ENCODE measurements at regions not wholly inside any gene's neighbourhood (a gene's known extent, or its start where the extent isn't known, plus 50 kb on each side); places are given as distances from the start of the nearest gene placed in this dataset.
"Not testable (repeated sequence)": the region's sequence is repeated elsewhere in the genome, so short reads cannot be mapped to it uniquely, and the experiment has no call there.

GRCh38 chr1:2955652-2956051 lies 65.6 kb upstream of the ACTRT2 start:
- Histone ChIP-seq H3K27ac (no peak overlapping the region), H3K9me3 (peaks cover 5% of the 10 kb centered on the region), H3K4me3 (no peak overlapping the region), H3K4me2 (no peak overlapping the region), H3K4me1 (no peaks in the 10 kb centered on the region)
- no peak for TF ChIP-seq EHMT2 (IDR thresholded peaks at IDR 0.05; ENCODE audit: low read depth)
- no peak for TF ChIP-seq BCL3 (IDR thresholded peaks at IDR 0.05)
- TF ChIP-seq TFCP2L1 (CRISPR knock-in tag; IDR thresholded peaks at IDR 0.05), result no peak
- no peak for TF ChIP-seq SREBF2 (IDR thresholded peaks at IDR 0.05)
- TF ChIP-seq FOSL2 (IDR thresholded peaks at IDR 0.05), result no peak
- TF ChIP-seq FOSL2 (CRISPR knock-in tag; IDR thresholded peaks at IDR 0.05), result no peak
- TF ChIP-seq KDM1A (IDR thresholded peaks at IDR 0.05; ENCODE audit: low read depth), result no peak
- TF ChIP-seq USF2 (IDR thresholded peaks at IDR 0.05), result no peak
- TF ChIP-seq BHLHE40 (IDR thresholded peaks at IDR 0.05; ENCODE audit: low read depth, low read length), result no peak
- no peak for TF ChIP-seq EHF (CRISPR knock-in tag; IDR thresholded peaks at IDR 0.05)
- TF ChIP-seq ESRRA (IDR thresholded peaks at IDR 0.05; ENCODE audit: borderline replicate concordance, low read length), result no peak
- no peak for TF ChIP-seq CHD2 (IDR thresholded peaks at IDR 0.05; ENCODE audit: low read length, partially characterized antibody)
- TF ChIP-seq RARB (CRISPR knock-in tag; IDR thresholded peaks at IDR 0.05), result no peak
- TF ChIP-seq HDAC2 (IDR thresholded peaks at IDR 0.05), result no peak
- no peak for TF ChIP-seq ZFP36 (IDR thresholded peaks at IDR 0.05; ENCODE audit: borderline replicate concordance, partially characterized antibody)
- no peak for TF ChIP-seq RFX5 (IDR thresholded peaks at IDR 0.05)
- TF ChIP-seq HOXB13 (CRISPR knock-in tag; IDR thresholded peaks at IDR 0.05; ENCODE audit: low read depth), result no peak
- CTCF ChIA-PET, result no interaction called here
- no peak for FAIRE-seq
- POLR2A ChIA-PET, result no interaction called here
- no peak for ATAC-seq
- no peak for DNase-seq (ENCODE audit: low read depth in 1 of 2, low spot score in 1 of 2)

- Histone ChIP-seq H3K4me2 (no peak overlapping the region), H3K4me3 (no peak overlapping the region), H3K4me1 (no peaks in the 10 kb centered on the region), H3K9me3 (peaks cover 5% of the 10 kb centered on the region), H3K27ac (no peak overlapping the region)
- TF ChIP-seq PHF8 (IDR thresholded peaks at IDR 0.05; ENCODE audit: borderline replicate concordance, low read depth) (no peak), EHF (CRISPR knock-in tag; IDR thresholded peaks at IDR 0.05) (no peak), CHD2 (IDR thresholded peaks at IDR 0.05; ENCODE audit: low read length, partially characterized antibody) (no peak), EHMT2 (IDR thresholded peaks at IDR 0.05; ENCODE audit: low read depth) (no peak)
- ATAC-seq, result no peak
- FAIRE-seq, result no peak
- POLR2A ChIA-PET, result no interaction called here
- no peak for DNase-seq (ENCODE audit: low read depth in 1 of 2, low spot score in 1 of 2)
- WGBS (ENCODE audit: missing lambda C conversion rate), result 0% methylated on average over 1 of the region's 1 CpG
- CTCF ChIA-PET, result no interaction called here
Measured at GRCh38 chr1:2956576-2956975, 64.7 kb upstream of the ACTRT2 start.

- ATAC-seq (no peak), FAIRE-seq (no peak), DNase-seq (ENCODE audit: low read depth in 1 of 2, low spot score in 1 of 2) (no peak)
- Histone ChIP-seq H3K4me2 (no peak overlapping the region), H3K4me3 (no peak overlapping the region), H3K27ac (no peak overlapping the region), H3K4me1 (no peaks in the 10 kb centered on the region), H3K9me3 (peaks cover 5% of the 10 kb centered on the region)
- TF ChIP-seq MAZ (IDR thresholded peaks at IDR 0.05; ENCODE audit: borderline replicate concordance, low read depth, low read length) (no peak), POLR2A (IDR thresholded peaks at IDR 0.05; ENCODE audit: low read length) (no peak), SREBF2 (IDR thresholded peaks at IDR 0.05) (no peak), KDM1A (IDR thresholded peaks at IDR 0.05; ENCODE audit: low read depth) (no peak), FOXS1 (CRISPR knock-in tag; IDR thresholded peaks at IDR 0.05) (no peak), PBX3 (IDR thresholded peaks at IDR 0.05) (no peak), HOXA7 (CRISPR knock-in tag; IDR thresholded peaks at IDR 0.05) (no peak), HOXB13 (CRISPR knock-in tag; IDR thresholded peaks at IDR 0.05; ENCODE audit: low read depth) (no peak), ZC3H11A (IDR thresholded peaks at IDR 0.05) (no peak), HOXB5 (CRISPR knock-in tag; IDR thresholded peaks at IDR 0.05) (no peak), RCOR1 (IDR thresholded peaks at IDR 0.05; ENCODE audit: low read depth, low read length) (no peak), E2F6 (IDR thresholded peaks at IDR 0.05; ENCODE audit: borderline replicate concordance, low read depth) (no peak), SMC3 (IDR thresholded peaks at IDR 0.05) (no peak), BCL3 (IDR thresholded peaks at IDR 0.05) (no peak), JUNB (IDR thresholded peaks at IDR 0.05) (no peak)
- ChIA-PET CTCF (interaction anchor here (1.3 kb wide), 1 partner anchor 10 kb away, joined by 4 read pairs; no protein-coding TSS in a partner anchor), POLR2A (no interaction called here)
Measured at GRCh38 chr1:2957329-2957728, 63.9 kb upstream of the ACTRT2 start.

GRCh38 chr1:2959881-2960280 lies 61.4 kb upstream of the ACTRT2 start:
- ATAC-seq; H3K27ac ChIP-seq; H3K4me2 ChIP-seq; FAIRE-seq; DNase-seq (ENCODE audit: low read depth in 1 of 2, low spot score in 1 of 2); H3K4me3 ChIP-seq; POLR2A ChIA-PET; H3K9me3 ChIP-seq; H3K4me1 ChIP-seq: not testable (repeated sequence)
- CTCF ChIA-PET, result interaction anchor here (0.7 to 1.1 kb wide), 2 partner anchors 9 to 38 kb away, joined by 3 to 4 read pairs; no protein-coding TSS in a partner anchor
- WGBS (ENCODE audit: missing lambda C conversion rate), result 0% methylated on average over 4 of the region's 21 CpGs

All from A549 (cell line).